Activated CD8-positive, alpha-beta T cell treated with anti-CD3 and anti-CD28 coated beads for 36 hours (primary cell): ENCODE measurements at regions not wholly inside any gene's neighbourhood (a gene's known extent, or its start where the extent isn't known, plus 50 kb on each side); places are given as distances from the start of the nearest gene placed in this dataset.
"Not testable (repeated sequence)": the region's sequence is repeated elsewhere in the genome, so short reads cannot be mapped to it uniquely, and the experiment has no call there.

Source experiments
- ATAC-seq: fragments of 200-7000 bp; cut with Tn5 transposase; one replicate; pipeline ENCODE4 v1.10.0; 2021; ENCODE audit warnings: mild to moderate bottlenecking, moderate library complexity
- CTCF ChIA-PET: fragments of 350-600 bp; sonication (Branson Sonifier 250); formaldehyde crosslinking; loops from one replicate; lab custom pipeline; 2021; ENCODE audit warnings: antibody characterized with exemption; lab: Charles Lee
- POLR2A ChIA-PET: fragments of 350-600 bp; sonication (Branson Sonifier 250); formaldehyde crosslinking; loops from one replicate; lab custom pipeline; 2021; ENCODE audit warnings: antibody characterized with exemption; lab: Charles Lee
- DNase-seq: peaks from one replicate; pipeline ENCODE4 v3.0.0-alpha.2; 2020
- H3K27ac Mint-ChIP-seq: one replicate; pipeline ENCODE4 v1.8.0; 2021; ENCODE audit warnings: mild to moderate bottlenecking, mixed read lengths
- H3K27me3 Mint-ChIP-seq: one replicate; pipeline ENCODE4 v1.8.0; 2021; ENCODE audit warnings: mixed read lengths
- H3K36me3 Mint-ChIP-seq: one replicate; pipeline ENCODE4 v1.8.0; 2021; ENCODE audit warnings: low read depth, mixed read lengths
- H3K4me1 Mint-ChIP-seq: one replicate; pipeline ENCODE4 v1.8.0; 2021; ENCODE audit warnings: low read depth, mixed read lengths
- H3K4me3 Mint-ChIP-seq: one replicate; pipeline ENCODE4 v1.8.0; 2021; ENCODE audit warnings: mild to moderate bottlenecking, moderate library complexity, mixed read lengths
- H3K9me3 Mint-ChIP-seq: one replicate; pipeline ENCODE4 v1.8.0; 2021; ENCODE audit warnings: mixed read lengths
- intact Hi-C: fragments of 100-400 bp; cut with micrococcal nuclease; formaldehyde crosslinking; loops from one replicate; pipeline ENCODE4 v1.10.0; 2022
- TF ChIP-seq, protein P1 (sequence below): fragments of 200-600 bp; IDR thresholded peaks from one replicate; pipeline ENCODE4 v1.8.0; 2022; ENCODE audit warnings: antibody characterized with exemption, mild to moderate bottlenecking

DNA sequence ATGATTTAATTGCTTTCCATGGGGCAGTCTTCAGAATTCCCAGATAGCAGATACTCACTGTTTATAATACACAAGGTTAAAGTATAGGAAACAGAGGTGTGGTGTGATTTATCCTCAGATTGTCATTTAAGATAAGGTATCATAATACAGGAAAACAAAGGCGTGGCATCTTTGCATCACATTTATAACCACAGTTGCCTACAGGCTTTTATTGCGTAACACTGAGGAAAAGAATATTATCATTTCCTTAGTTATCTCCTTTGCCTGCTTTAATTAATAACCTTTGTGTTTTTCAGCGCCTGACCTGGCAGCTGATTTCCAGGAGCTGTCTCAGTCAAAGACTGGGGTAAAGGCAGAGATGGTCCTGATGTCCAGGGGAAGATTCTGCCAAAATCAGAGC lies 68.8 kb downstream of the SSX7 start:
- ChIA-PET POLR2A (no interaction called here), CTCF (no interaction called here)
- Mint-ChIP-seq H3K4me1 (no peaks in the 10 kb centered on the region), H3K4me3 (no peak overlapping the region), H3K27me3 (peaks cover 4% of the 10 kb centered on the region), H3K9me3 (no peaks in the 10 kb centered on the region), H3K27ac (no peak overlapping the region), H3K36me3 (no peaks in the 10 kb centered on the region)
- intact Hi-C loops, result no loop called here
- TF ChIP-seq, protein P1, sequence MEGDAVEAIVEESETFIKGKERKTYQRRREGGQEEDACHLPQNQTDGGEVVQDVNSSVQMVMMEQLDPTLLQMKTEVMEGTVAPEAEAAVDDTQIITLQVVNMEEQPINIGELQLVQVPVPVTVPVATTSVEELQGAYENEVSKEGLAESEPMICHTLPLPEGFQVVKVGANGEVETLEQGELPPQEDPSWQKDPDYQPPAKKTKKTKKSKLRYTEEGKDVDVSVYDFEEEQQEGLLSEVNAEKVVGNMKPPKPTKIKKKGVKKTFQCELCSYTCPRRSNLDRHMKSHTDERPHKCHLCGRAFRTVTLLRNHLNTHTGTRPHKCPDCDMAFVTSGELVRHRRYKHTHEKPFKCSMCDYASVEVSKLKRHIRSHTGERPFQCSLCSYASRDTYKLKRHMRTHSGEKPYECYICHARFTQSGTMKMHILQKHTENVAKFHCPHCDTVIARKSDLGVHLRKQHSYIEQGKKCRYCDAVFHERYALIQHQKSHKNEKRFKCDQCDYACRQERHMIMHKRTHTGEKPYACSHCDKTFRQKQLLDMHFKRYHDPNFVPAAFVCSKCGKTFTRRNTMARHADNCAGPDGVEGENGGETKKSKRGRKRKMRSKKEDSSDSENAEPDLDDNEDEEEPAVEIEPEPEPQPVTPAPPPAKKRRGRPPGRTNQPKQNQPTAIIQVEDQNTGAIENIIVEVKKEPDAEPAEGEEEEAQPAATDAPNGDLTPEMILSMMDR, result no peak
- DNase-seq (no peak), ATAC-seq (no peak)

DNA sequence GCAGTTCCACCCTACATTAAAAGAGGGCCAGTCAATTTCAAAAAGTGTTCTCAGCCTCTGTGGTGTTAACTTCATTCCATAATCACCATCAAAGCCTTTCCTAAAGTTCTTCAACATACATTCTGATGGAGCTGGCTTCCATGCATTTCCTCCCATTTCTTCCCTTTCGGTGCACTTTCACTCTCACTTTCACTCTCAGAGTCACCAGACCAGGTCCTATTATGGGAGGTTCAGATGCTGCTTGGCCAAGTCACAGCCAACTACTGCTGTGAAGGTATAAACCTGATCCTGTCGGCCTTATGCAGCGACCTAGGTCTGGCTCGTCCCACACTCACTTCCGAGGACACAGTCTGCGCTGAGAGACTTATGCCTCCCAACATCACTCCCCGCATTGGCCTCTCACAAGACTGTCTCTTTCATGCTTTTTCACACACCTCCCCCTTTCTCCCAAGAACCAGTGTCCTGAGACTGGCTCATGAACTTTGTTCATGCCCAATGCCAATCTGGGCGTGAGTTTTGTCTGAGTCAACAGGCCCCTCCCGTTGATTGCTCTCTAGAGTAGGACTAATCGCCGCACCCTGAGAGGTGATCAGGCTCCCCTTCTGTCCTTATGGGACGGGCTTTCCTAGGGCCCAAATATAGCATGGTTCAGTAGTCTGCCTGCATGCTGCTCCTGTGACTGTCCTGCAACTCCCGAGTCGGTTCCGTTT lies 60.8 kb upstream of the XAGE1B start:
- Mint-ChIP-seq H3K4me1 (no peaks in the 10 kb centered on the region), H3K36me3 (no peaks in the 10 kb centered on the region), H3K27ac (no peak overlapping the region), H3K27me3 (no peaks in the 10 kb centered on the region), H3K9me3 (no peaks in the 10 kb centered on the region), H3K4me3 (no peak overlapping the region)
- ChIA-PET POLR2A (no interaction called here), CTCF (no interaction called here)
- TF ChIP-seq, protein P1, result no peak
- DNase-seq (no peak), ATAC-seq (no peak)
- intact Hi-C loops, result no loop called here

DNA sequence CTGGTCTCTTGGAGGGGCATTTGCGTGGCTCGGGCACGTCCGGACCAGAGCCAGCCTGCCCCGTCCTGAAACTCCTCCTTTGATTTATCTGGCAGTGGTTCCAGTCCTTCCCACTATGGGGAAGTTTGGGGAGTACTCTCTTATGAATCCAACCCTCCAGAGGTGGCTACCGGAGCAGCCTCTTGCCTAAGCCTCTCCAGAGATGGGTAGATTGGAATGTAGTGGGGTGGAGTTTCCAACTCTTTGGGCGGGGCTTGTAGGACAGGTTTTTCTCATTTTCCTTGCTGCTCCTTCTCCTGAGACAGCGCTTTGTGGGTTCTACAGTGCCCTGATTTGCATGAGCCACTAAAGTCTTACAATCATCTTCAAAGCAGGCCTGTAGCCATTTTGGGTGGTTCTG lies 60.1 kb upstream of the XAGE1B start:
- Mint-ChIP-seq H3K4me3 (no peak overlapping the region), H3K27me3 (no peaks in the 10 kb centered on the region), H3K9me3 (no peaks in the 10 kb centered on the region), H3K27ac (no peak overlapping the region), H3K36me3 (no peaks in the 10 kb centered on the region), H3K4me1 (no peaks in the 10 kb centered on the region)
- TF ChIP-seq, protein P1, result no peak
- DNase-seq (no peak), ATAC-seq (no peak)
- ChIA-PET CTCF (no interaction called here), POLR2A (no interaction called here)
- intact Hi-C loops, result no loop called here

DNA sequence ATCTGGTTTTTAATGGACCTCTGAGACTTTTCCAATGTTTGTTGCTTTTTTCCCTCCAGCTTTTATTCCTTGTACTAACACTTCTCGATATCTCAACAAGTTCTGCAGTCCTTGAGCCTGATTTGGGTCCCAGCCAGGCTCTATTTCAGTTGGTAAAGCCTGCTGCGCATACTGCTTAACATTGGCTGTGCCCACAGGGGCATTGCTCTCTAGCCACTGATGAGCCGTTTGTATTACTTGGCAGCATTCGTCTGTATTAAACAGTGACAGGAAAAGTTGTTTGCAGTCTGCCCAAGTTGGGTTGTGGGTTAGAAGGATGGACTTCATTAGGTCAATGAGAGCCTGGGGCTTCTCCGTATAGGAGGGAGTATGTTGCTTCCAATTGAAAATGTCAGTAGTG lies 59.6 kb upstream of the XAGE1B start:
- Mint-ChIP-seq H3K4me3 (no peak overlapping the region), H3K9me3 (no peaks in the 10 kb centered on the region), H3K27ac (no peak overlapping the region), H3K36me3 (no peaks in the 10 kb centered on the region), H3K4me1 (no peaks in the 10 kb centered on the region), H3K27me3 (no peaks in the 10 kb centered on the region)
- DNase-seq (no peak), ATAC-seq (no peak)
- intact Hi-C loops, result no loop called here
- ChIA-PET POLR2A (no interaction called here), CTCF (no interaction called here)
- TF ChIP-seq, protein P1, result no peak

DNA sequence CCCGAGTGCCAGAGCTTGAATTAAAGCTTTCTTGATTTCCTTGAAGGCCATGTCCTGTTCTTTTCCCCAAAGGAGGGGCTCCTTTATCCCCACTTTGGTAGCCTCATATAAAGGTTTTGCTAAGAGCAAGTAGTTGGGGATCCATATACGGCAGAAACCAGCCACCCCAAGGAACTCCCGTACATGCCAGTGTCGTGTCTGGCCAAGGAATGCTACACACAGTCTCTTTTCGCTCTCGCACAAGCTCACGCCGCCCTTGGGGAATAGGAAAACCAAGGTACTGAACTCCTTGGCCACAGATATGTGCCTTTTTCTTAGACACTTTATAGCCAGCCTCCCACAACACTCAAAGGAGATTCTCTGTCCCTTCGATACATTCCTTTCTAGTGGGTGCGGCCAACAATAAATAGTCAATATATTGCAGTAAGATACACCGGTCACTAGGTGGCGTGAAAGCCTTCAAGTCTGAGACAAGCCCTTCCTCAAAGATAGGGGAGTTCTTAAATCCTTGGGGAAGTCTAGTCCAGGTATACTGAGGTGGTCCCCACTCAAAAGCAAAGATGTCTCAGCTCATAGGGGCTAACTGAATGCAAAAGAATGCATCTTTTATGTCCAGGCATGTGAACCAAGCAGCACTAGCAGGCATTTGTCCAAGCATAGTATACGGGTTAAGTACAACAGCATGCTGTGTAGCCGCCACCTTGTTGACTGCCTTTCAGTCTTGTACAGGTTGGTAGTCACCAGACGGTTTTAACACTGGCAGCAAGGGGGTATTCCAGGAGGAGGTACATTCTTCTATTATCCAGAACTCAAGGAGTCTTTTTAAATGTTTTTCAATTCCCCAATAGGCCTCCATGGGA lies 57.8 kb upstream of the XAGE1B start:
- peak; percentile 55 for ATAC-seq
- Mint-ChIP-seq H3K27me3 (no peaks in the 10 kb centered on the region), H3K9me3 (no peaks in the 10 kb centered on the region), H3K27ac (no peak overlapping the region), H3K4me3 (no peak overlapping the region), H3K4me1 (no peaks in the 10 kb centered on the region), H3K36me3 (no peaks in the 10 kb centered on the region)
- intact Hi-C loops, result no loop called here
- ChIA-PET CTCF (interaction anchor here (1.0 kb wide), 2 partner anchors 12 to 21 kb away, joined by 3 read pairs; no protein-coding TSS in a partner anchor), POLR2A (no interaction called here)
- peak; percentile 20 for DNase-seq
- TF ChIP-seq, protein P1, result peak; percentile 30

DNA sequence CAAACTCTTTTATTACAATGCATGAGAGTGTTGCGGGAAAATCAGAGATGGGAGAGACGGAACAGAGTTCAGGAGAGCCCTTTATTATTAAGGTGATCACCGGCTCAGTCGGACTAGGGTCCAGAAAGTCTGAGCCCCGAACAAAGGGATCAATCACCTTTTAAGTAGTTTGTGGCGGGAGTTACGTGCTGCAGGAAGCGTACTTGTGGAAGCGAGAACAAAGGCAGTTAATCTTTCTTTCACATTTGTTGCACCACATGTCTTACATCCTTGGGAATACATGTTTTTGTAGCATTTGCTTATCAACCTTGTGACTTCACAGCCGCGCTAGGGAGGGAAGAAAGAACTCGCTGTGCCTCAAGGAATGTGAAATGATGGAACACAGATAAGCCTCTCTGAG lies 51.3 kb upstream of the XAGE1B start:
- DNase-seq, H3K9me3 Mint-ChIP-seq, H3K27me3 Mint-ChIP-seq, H3K27ac Mint-ChIP-seq, CTCF ChIA-PET, intact Hi-C loops, H3K4me3 Mint-ChIP-seq, POLR2A ChIA-PET, H3K4me1 Mint-ChIP-seq, ATAC-seq, H3K36me3 Mint-ChIP-seq: not testable (repeated sequence)
